Inferior parietal cortex (tissue), 1 donor: ENCODE measurements at regions not wholly inside any gene's neighbourhood (a gene's known extent, or its start where the extent isn't known, plus 50 kb on each side); places are given as distances from the start of the nearest gene placed in this dataset.
"Not testable (repeated sequence)": the region's sequence is repeated elsewhere in the genome, so short reads cannot be mapped to it uniquely, and the experiment has no call there.

Source experiments
- DNase-seq: peaks from one replicate; pipeline ENCODE4 v3.0.0-alpha.2; 2016; ENCODE audit errors: extremely low spot score

GRCh38 chr12:66733321-66733720 is 54.4 kb upstream of the GRIP1 start:
- no peak for DNase-seq

GRCh38 chr12:66733839-66734238 is 55.0 kb upstream of the GRIP1 start:
- no peak for DNase-seq

- no peak for DNase-seq
Measured at GRCh38 chr12:66735275-66735674, 56.4 kb upstream of the GRIP1 start.

- no peak for DNase-seq
Measured at GRCh38 chr12:66736931-66737330, 58.1 kb upstream of the GRIP1 start.

- DNase-seq, result no peak
Measured at GRCh38 chr12:66739266-66739665, 60.4 kb upstream of the GRIP1 start.

- no peak for DNase-seq
Measured at GRCh38 chr12:66739940-66740651, 61.2 kb upstream of the GRIP1 start.

- DNase-seq, result no peak
Measured at GRCh38 chr12:66740732-66741131, 61.9 kb upstream of the GRIP1 start.

GRCh38 chr12:66741919-66742318 is 63.0 kb upstream of the GRIP1 start:
- no peak for DNase-seq

GRCh38 chr12:66742508-66743367 is 63.9 kb upstream of the GRIP1 start:
- DNase-seq, result no peak

GRCh38 chr12:66744461-66744860 is 65.6 kb upstream of the GRIP1 start:
- DNase-seq, result no peak

- DNase-seq, result no peak
Measured at GRCh38 chr12:66744956-66745383, 66.1 kb upstream of the GRIP1 start.

- DNase-seq, result no peak
Measured at GRCh38 chr12:66746489-66747201, 67.8 kb upstream of the GRIP1 start.

- no peak for DNase-seq
Measured at GRCh38 chr12:66751432-66752113, 72.7 kb upstream of the GRIP1 start.

GRCh38 chr12:66753810-66754209 is 74.9 kb upstream of the GRIP1 start:
- DNase-seq, result no peak

- DNase-seq, result no peak
Measured at GRCh38 chr12:66755727-66756395, 77.0 kb upstream of the GRIP1 start.

GRCh38 chr12:66756631-66757030 is 77.8 kb upstream of the GRIP1 start:
- DNase-seq, result no peak

- not testable (repeated sequence) for DNase-seq
Measured at GRCh38 chr12:66760122-66760521, 81.2 kb upstream of the GRIP1 start.

- no peak for DNase-seq
Measured at GRCh38 chr12:66763467-66763866, 84.6 kb upstream of the GRIP1 start.

- DNase-seq, result no peak
Measured at GRCh38 chr12:66765204-66765603, 86.3 kb upstream of the GRIP1 start.

GRCh38 chr12:66767536-66767935 is 88.7 kb upstream of the GRIP1 start:
- DNase-seq, result no peak

- DNase-seq, result no peak
Measured at GRCh38 chr12:66768293-66768692, 89.4 kb upstream of the GRIP1 start.
